ENCODE measurements at regions not wholly inside any gene's neighbourhood (a gene's known extent, or its start where the extent isn't known, plus 50 kb on each side); places are given as distances from the start of the nearest gene placed in this dataset.
"Not testable (repeated sequence)": the region's sequence is repeated elsewhere in the genome, so short reads cannot be mapped to it uniquely, and the experiment has no call there.

- intact Hi-C loops (cut with DNase I) = no loop called here
- DNase-seq = no peak
Observed at GRCh38 chr1:95905818-95906395, 671.9 kb downstream of the RWDD3 start.

- intact Hi-C loops (cut with DNase I); DNase-seq: not testable (repeated sequence)
Observed at GRCh38 chr1:95911739-95912138, 677.7 kb downstream of the RWDD3 start.

GRCh38 chr1:95916616-95917015, 682.6 kb downstream of the RWDD3 start:
- DNase-seq = no peak
- intact Hi-C loops (cut with DNase I) = no loop called here

GRCh38 chr1:95924684-95925083, 690.7 kb downstream of the RWDD3 start:
- intact Hi-C loops (cut with DNase I) = no loop called here
- DNase-seq = no peak

- intact Hi-C loops (cut with DNase I) = no loop called here
- DNase-seq = no peak
Observed at GRCh38 chr1:95926331-95926730, 692.3 kb downstream of the RWDD3 start.

- intact Hi-C loops (cut with DNase I) = no loop called here
- DNase-seq = no peak
Observed at GRCh38 chr1:95927061-95927460, 693.1 kb downstream of the RWDD3 start.

GRCh38 chr1:95935719-95936118, 701.7 kb downstream of the RWDD3 start:
- intact Hi-C loops (cut with DNase I) = no loop called here
- no peak for DNase-seq

GRCh38 chr1:95941121-95941798, 707.2 kb downstream of the RWDD3 start:
- intact Hi-C loops (cut with DNase I) = no loop called here
- DNase-seq = no peak

- no peak for DNase-seq
- intact Hi-C loops (cut with DNase I) = no loop called here
Observed at GRCh38 chr1:95948023-95948422, 714.0 kb downstream of the RWDD3 start.

GRCh38 chr1:95951371-95952102, 717.5 kb downstream of the RWDD3 start:
- intact Hi-C loops (cut with DNase I) = no loop called here
- DNase-seq = no peak

GRCh38 chr1:95953015-95953414, 719.0 kb downstream of the RWDD3 start:
- intact Hi-C loops (cut with DNase I) = no loop called here

GRCh38 chr1:95954585-95954984, 720.6 kb downstream of the RWDD3 start:
- intact Hi-C loops (cut with DNase I) = no loop called here
- no peak for DNase-seq

More at GRCh38 chr1:95953015-95953414, 719.0 kb downstream of the RWDD3 start:
- DNase-seq = peak in 25 of 42 donors; percentile 2 to 54 (median 16)

GRCh38 chr1:95956215-95956614, 722.2 kb downstream of the RWDD3 start:
- no peak for DNase-seq
- intact Hi-C loops (cut with DNase I) = no loop called here

GRCh38 chr1:95957748-95958147, 723.7 kb downstream of the RWDD3 start:
- no peak for DNase-seq
- intact Hi-C loops (cut with DNase I) = no loop called here

- DNase-seq = no peak
- intact Hi-C loops (cut with DNase I) = no loop called here
Observed at GRCh38 chr1:95966866-95967265, 732.9 kb downstream of the RWDD3 start.

- no peak for DNase-seq
- intact Hi-C loops (cut with DNase I) = no loop called here
Observed at GRCh38 chr1:95974586-95974985, 740.6 kb downstream of the RWDD3 start.

GRCh38 chr1:95982711-95983110, 738.9 kb upstream of the PTBP2 start:
- no peak for DNase-seq
- intact Hi-C loops (cut with DNase I) = no loop called here

GRCh38 chr1:95983831-95984230, 737.8 kb upstream of the PTBP2 start:
- intact Hi-C loops (cut with DNase I) = no loop called here
- DNase-seq = no peak

- intact Hi-C loops (cut with DNase I) = no loop called here
- no peak for DNase-seq
Observed at GRCh38 chr1:95984798-95985374, 736.7 kb upstream of the PTBP2 start.

GRCh38 chr1:95990033-95990432, 731.6 kb upstream of the PTBP2 start:
- DNase-seq = no peak
- intact Hi-C loops (cut with DNase I) = no loop called here

Data from head of caudate nucleus (tissue), 42 donors.